SU-DHL-6 (cell line): ENCODE measurements at regions not wholly inside any gene's neighbourhood (a gene's known extent, or its start where the extent isn't known, plus 50 kb on each side); places are given as distances from the start of the nearest gene placed in this dataset.

ENCODE experiments used
- CTCF ChIP-seq: fragments of 200-600 bp; sonication (generic); IDR thresholded peaks from one replicate; pipeline ENCODE4 v1.5.1; 2017; ENCODE audit warnings: antibody characterized with exemption, mild to moderate bottlenecking, low read length, moderate library complexity; ENCODE audit not compliant: insufficient read depth, poor library complexity, severe bottlenecking
- EZH2phosphoT487 ChIP-seq: fragments of 200-600 bp; sonication (generic), shearing (Covaris generic); conservative IDR thresholded peaks from 2 replicates; pipeline ENCODE4 v1.6.1; 2018; ENCODE audit warnings: mild to moderate bottlenecking, antibody characterized with exemption, low read length, moderate library complexity, mixed read lengths

GRCh38 chr19:31612873-31613272 lies 263.6 kb upstream of the TSHZ3 start:
- TF ChIP-seq CTCF (no peak), EZH2phosphoT487 (no peak)
